Astrocyte of the spinal cord (primary cell): ENCODE measurements at regions not wholly inside any gene's neighbourhood (a gene's known extent, or its start where the extent isn't known, plus 50 kb on each side); places are given as distances from the start of the nearest gene placed in this dataset.
A peak's percentile ranks its signal among the peaks of the same experiment; 100 is the strongest.

Source experiments
- DNase-seq: peaks from one replicate; pipeline ENCODE4 v3.0.0; 2011; ENCODE audit warnings: low read depth, low spot score
- H3K4me3 ChIP-seq: 2 replicates; pipeline ENCODE4 v1.5.1; 2011; ENCODE audit warnings: low read depth, mild to moderate bottlenecking, low read length, moderate library complexity
- in situ Hi-C: cut with HindIII; loops from 2 replicates; pipeline ENCODE4 v1.10.0; 2017; ENCODE audit warnings: low sequenced_read_pairs
- TF ChIP-seq, protein P1 (sequence below): IDR thresholded peaks from 2 replicates; pipeline ENCODE4 v1.5.1; 2012; ENCODE audit warnings: low read depth, mild to moderate bottlenecking, low read length, inconsistent platforms

DNA sequence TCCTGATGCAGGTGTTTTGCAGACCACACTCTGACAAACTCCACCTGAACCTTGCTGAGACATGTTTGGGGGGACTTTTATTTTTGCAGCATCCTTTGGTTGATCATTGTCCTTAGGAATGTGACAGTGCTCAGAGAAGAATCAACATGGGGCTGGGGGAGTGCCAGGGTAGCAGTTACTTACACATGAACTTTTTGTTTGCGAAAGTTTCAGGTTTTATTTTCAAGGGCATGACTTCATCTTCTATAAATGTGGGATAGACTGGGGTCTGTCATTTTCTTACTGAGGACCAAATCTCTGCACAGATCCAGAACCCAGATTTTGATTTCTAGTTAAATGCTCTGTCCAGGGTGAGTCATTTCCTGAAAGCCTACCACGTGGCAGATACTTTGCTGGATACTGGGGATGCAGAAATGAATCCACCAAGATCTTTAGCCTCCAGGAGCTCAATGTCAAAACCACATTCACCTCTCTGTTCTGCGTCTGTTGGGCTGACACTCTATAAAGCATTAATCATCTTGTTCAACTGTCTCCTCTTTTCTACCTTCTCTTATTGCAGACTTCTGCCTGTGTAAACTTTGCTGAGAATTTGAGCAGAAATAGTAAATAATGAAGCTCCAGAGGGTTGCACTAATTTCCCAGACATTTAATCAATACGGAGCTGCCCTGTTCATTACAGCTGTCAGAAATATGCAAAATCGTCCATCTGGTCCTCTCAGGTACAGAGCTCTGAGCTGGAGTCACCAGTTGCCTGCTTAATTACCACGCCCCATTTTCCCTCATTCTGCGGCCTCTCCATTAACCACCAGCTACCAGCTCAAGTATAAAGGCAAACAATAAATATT lies 387.9 kb downstream of the MIAT start:
- H3K4me3 ChIP-seq: no peak overlapping the region
- in situ Hi-C loops: no loop called here
- DNase-seq: peak; percentile 55
- TF ChIP-seq, protein P1, sequence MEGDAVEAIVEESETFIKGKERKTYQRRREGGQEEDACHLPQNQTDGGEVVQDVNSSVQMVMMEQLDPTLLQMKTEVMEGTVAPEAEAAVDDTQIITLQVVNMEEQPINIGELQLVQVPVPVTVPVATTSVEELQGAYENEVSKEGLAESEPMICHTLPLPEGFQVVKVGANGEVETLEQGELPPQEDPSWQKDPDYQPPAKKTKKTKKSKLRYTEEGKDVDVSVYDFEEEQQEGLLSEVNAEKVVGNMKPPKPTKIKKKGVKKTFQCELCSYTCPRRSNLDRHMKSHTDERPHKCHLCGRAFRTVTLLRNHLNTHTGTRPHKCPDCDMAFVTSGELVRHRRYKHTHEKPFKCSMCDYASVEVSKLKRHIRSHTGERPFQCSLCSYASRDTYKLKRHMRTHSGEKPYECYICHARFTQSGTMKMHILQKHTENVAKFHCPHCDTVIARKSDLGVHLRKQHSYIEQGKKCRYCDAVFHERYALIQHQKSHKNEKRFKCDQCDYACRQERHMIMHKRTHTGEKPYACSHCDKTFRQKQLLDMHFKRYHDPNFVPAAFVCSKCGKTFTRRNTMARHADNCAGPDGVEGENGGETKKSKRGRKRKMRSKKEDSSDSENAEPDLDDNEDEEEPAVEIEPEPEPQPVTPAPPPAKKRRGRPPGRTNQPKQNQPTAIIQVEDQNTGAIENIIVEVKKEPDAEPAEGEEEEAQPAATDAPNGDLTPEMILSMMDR: no peak

DNA sequence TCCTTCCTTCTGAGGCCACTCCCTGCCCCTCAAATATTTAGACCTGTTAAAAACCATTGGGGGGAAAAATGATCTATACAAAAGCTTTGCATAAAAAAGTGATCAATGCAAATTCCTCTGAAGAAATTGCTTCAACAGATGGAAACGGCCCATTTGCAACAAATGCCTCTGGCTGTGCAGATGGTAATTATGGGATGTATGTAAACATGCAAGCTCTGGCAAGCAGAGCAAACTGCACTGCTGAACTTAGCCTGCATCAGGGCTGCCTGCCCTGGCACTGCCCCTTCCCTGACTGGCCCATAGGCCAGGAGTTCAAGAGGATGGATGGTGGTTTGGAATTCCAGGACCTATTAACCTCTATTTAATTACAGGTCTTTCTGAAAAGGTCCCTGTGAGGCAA lies 388.7 kb downstream of the MIAT start:
- in situ Hi-C loops: no loop called here
- no peak for DNase-seq
- H3K4me3 ChIP-seq: no peak overlapping the region
- TF ChIP-seq, protein P1: no peak

DNA sequence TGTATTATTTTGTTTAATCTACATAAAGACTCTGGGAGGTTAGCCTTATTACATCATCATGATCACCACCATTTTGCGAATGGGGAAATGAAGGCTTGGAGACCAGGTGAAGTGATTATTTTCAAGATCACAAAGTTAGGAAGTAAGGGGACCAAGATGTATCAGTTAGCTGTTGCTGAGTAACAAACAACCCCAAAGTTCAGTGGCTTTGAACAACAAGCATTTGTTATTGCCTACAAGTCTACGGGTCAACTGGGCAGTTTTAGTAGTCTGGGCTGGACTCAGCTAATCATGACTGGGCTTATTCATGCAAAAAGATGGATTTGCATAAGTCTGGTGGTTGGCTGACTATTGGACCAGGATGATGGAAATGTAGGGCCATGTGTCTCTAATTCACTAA lies 389.2 kb downstream of the MIAT start:
- DNase-seq: no peak
- TF ChIP-seq, protein P1: no peak
- no peak overlapping the region for H3K4me3 ChIP-seq
- in situ Hi-C loops: no loop called here

DNA sequence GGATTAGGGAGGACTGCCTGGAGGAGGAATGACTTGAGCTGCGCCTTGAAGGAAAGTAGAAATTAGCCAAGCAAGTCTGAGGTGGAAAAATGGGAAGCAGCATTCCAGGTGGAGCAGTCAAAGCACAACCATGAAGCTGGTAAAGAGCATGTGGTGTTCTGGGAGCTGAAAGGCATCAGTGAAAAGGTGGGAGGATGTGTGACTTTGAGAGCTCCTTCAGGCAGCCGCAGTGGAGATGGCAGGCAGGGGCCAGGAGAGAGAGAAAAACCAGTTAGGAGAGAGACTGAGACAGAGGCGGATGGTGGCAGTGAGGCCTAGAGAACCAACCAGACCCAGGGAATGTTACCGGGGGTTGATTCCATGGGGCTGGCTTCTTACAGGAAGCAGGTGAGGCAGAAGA lies 393.4 kb downstream of the MIAT start:
- TF ChIP-seq, protein P1: no peak
- no peak overlapping the region for H3K4me3 ChIP-seq
- no peak for DNase-seq
- in situ Hi-C loops: no loop called here

DNA sequence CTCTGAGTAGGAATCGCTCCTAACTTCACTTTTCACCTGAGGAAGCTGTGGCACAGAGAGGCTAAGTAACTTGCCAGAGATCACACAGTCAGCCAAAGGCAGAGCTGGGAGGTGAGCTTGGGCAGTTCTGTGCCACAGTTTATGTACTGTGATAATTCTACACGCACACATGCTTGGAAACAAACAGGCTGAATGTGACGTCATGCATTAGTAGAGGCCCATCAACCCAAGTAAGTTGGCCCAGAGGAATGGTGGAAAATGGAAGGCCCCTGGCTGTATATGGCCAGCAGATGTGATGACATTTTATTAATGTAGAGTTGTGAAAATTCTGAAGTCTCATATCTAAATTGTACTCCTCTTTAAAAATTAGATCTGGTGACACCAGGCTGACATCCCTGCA lies 394.0 kb downstream of the MIAT start:
- TF ChIP-seq, protein P1: no peak
- no peak for DNase-seq
- in situ Hi-C loops: no loop called here
- H3K4me3 ChIP-seq: no peak overlapping the region

DNA sequence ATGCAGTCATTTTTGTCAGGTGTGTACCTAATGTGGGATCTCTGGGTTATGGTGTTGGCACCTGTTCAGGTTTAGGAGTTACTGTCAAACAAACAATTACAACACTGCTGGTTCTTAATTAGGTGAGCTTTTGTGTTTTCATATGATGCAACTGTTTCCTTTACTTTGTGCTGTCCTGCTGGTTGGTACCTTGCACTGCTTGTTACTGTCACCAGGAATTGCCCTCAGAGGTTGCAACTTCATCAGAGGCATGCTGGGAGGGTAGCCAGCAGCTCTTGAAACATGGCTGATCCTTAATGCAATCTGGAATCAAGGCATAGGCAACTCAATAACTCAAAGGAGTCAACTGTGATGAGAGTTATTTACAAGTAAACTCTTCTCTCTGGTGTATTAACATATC lies 400.3 kb downstream of the MIAT start:
- H3K4me3 ChIP-seq: no peak overlapping the region
- in situ Hi-C loops: no loop called here
- no peak for DNase-seq
- TF ChIP-seq, protein P1: no peak
